HEK293 (cell line): ENCODE measurements at regions not wholly inside any gene's neighbourhood (a gene's known extent, or its start where the extent isn't known, plus 50 kb on each side); places are given as distances from the start of the nearest gene placed in this dataset.

Experiments used
- CTCF ChIA-PET: fragments of 350-600 bp; formaldehyde crosslinking; extraction: SDS; loops from one replicate; lab custom pipeline; 2021; ENCODE audit warnings: antibody characterized with exemption; lab: Yijun Ruan, JAX
- POLR2A ChIA-PET: fragments of 300-600 bp; formaldehyde crosslinking; extraction: SDS; loops from one replicate; lab custom pipeline; 2020; ENCODE audit warnings: antibody characterized with exemption, inconsistent platforms; lab: Yijun Ruan, JAX
- H3K27ac ChIP-seq: fragments of 200-500 bp; sonication (Bioruptor generic); 2 replicates; pipeline ENCODE4 v1.5.1; 2014; ENCODE audit warnings: low read depth, low read length, control low read depth, inconsistent platforms; ENCODE audit errors: extremely low read depth
- H3K36me3 ChIP-seq, 2 experiments: fragments of 200-500 bp in 1 of 2; sonication (Bioruptor generic) in 1 of 2; 1 replicate in 1 of 2; 2 replicates in 1 of 2; pipeline ENCODE4 v1.5.1; 2014 to 2017; ENCODE audit warnings: inconsistent platforms in 2 of 2, low read length in 2 of 2; ENCODE audit not compliant: control insufficient read depth in 2 of 2, insufficient read depth in 1 of 2
- H3K4me1 ChIP-seq: fragments of 200-500 bp; sonication (Bioruptor generic); 2 replicates; pipeline ENCODE4 v1.5.1; 2014; ENCODE audit warnings: mild to moderate bottlenecking, low read length, inconsistent platforms; ENCODE audit not compliant: control insufficient read depth, insufficient read depth
- H3K4me3 ChIP-seq: 2 replicates; pipeline ENCODE4 v1.5.1; 2011; ENCODE audit warnings: low read depth, mild to moderate bottlenecking, control low read depth, low read length, moderate library complexity
- H3K9me3 ChIP-seq: fragments of 200-500 bp; sonication (Bioruptor generic); 2 replicates; pipeline ENCODE4 v1.5.1; 2014; ENCODE audit warnings: low read depth, low read length, inconsistent platforms; ENCODE audit not compliant: control insufficient read depth, insufficient read depth
- BCL11A ChIP-seq: fragments of 450-650 bp; formaldehyde crosslinking; IDR thresholded peaks from 2 replicates; pipeline ENCODE4 v1.5.1; 2016; ENCODE audit warnings: low read depth, missing biosample characterization, missing genetic modification characterization
- GLI2 ChIP-seq: fragments of 450-650 bp; formaldehyde crosslinking; IDR thresholded peaks from 2 replicates; pipeline ENCODE4; 2017; ENCODE audit warnings: missing biosample characterization, missing genetic modification characterization, low read depth, borderline replicate concordance
- GLIS2 ChIP-seq: fragments of 450-650 bp; formaldehyde crosslinking; IDR thresholded peaks from 2 replicates; pipeline ENCODE4 v1.5.1; 2016; ENCODE audit warnings: missing biosample characterization, missing genetic modification characterization
- KLF8 ChIP-seq: fragments of 450-650 bp; formaldehyde crosslinking; IDR thresholded peaks from 2 replicates; pipeline ENCODE4 v1.5.1; 2016; ENCODE audit warnings: missing biosample characterization, missing genetic modification characterization
- MZF1 ChIP-seq: fragments of 450-650 bp; formaldehyde crosslinking; IDR thresholded peaks from 2 replicates; pipeline ENCODE4 v1.5.1; 2017; ENCODE audit warnings: missing biosample characterization, missing genetic modification characterization, borderline replicate concordance
- ZBTB1 ChIP-seq: fragments of 450-650 bp; formaldehyde crosslinking; IDR thresholded peaks from 2 replicates; pipeline ENCODE4 v1.5.1; 2016; ENCODE audit warnings: missing biosample characterization, missing genetic modification characterization
- ZBTB21 ChIP-seq: fragments of 450-650 bp; formaldehyde crosslinking; IDR thresholded peaks from 2 replicates; pipeline ENCODE4 v1.5.1; 2017; ENCODE audit warnings: missing biosample characterization, missing genetic modification characterization
- ZBTB8A ChIP-seq: fragments of 450-650 bp; formaldehyde crosslinking; IDR thresholded peaks from 2 replicates; pipeline ENCODE4 v1.5.1; 2016; ENCODE audit warnings: missing biosample characterization, missing genetic modification characterization
- ZFHX2 ChIP-seq: fragments of 450-650 bp; formaldehyde crosslinking; conservative IDR thresholded peaks from 2 replicates; pipeline ENCODE4 v1.5.1; 2016; ENCODE audit warnings: missing biosample characterization, missing genetic modification characterization
- ZFP3 ChIP-seq: fragments of 450-650 bp; formaldehyde crosslinking; IDR thresholded peaks from 2 replicates; pipeline ENCODE4 v1.5.1; 2016; ENCODE audit warnings: low read depth, missing biosample characterization, missing genetic modification characterization
- ZFP41 ChIP-seq: fragments of 450-650 bp; formaldehyde crosslinking; IDR thresholded peaks from 2 replicates; pipeline ENCODE4 v1.5.1; 2016; ENCODE audit warnings: missing biosample characterization, missing genetic modification characterization, borderline replicate concordance
- ZFP69B ChIP-seq: fragments of 450-650 bp; formaldehyde crosslinking; IDR thresholded peaks from 2 replicates; pipeline ENCODE4 v1.5.1; 2016; ENCODE audit warnings: missing biosample characterization, missing genetic modification characterization
- ZNF155 ChIP-seq: fragments of 450-650 bp; formaldehyde crosslinking; IDR thresholded peaks from 2 replicates; pipeline ENCODE4 v1.5.1; 2016; ENCODE audit warnings: missing biosample characterization, missing genetic modification characterization
- ZNF223 ChIP-seq: fragments of 450-650 bp; formaldehyde crosslinking; IDR thresholded peaks from 2 replicates; pipeline ENCODE4 v1.5.1; 2016; ENCODE audit warnings: missing biosample characterization, missing genetic modification characterization
- ZNF239 ChIP-seq: fragments of 450-650 bp; formaldehyde crosslinking; IDR thresholded peaks from 2 replicates; pipeline ENCODE4 v1.5.1; 2016; ENCODE audit warnings: missing biosample characterization, missing genetic modification characterization
- ZNF302 ChIP-seq: fragments of 450-650 bp; formaldehyde crosslinking; IDR thresholded peaks from 2 replicates; pipeline ENCODE4 v1.5.1; 2016; ENCODE audit warnings: missing biosample characterization, missing genetic modification characterization, low read depth
- ZNF391 ChIP-seq: fragments of 450-650 bp; formaldehyde crosslinking; IDR thresholded peaks from 2 replicates; pipeline ENCODE4 v1.5.1; 2016; ENCODE audit warnings: low read depth, missing biosample characterization, missing genetic modification characterization, borderline replicate concordance
- ZNF404 ChIP-seq: fragments of 450-650 bp; formaldehyde crosslinking; IDR thresholded peaks from 2 replicates; pipeline ENCODE4 v1.5.1; 2017; ENCODE audit warnings: missing biosample characterization, missing genetic modification characterization
- ZNF473 ChIP-seq: fragments of 450-650 bp; formaldehyde crosslinking; IDR thresholded peaks from 2 replicates; pipeline ENCODE4 v1.5.1; 2017; ENCODE audit warnings: missing biosample characterization, missing genetic modification characterization
- ZNF624 ChIP-seq: fragments of 450-650 bp; formaldehyde crosslinking; IDR thresholded peaks from 2 replicates; pipeline ENCODE4 v1.5.1; 2017; ENCODE audit warnings: missing biosample characterization, missing genetic modification characterization
- ZNF658 ChIP-seq: fragments of 450-650 bp; formaldehyde crosslinking; IDR thresholded peaks from 2 replicates; pipeline ENCODE4; 2016; ENCODE audit warnings: missing biosample characterization, missing genetic modification characterization
- ZNF707 ChIP-seq: fragments of 450-650 bp; formaldehyde crosslinking; IDR thresholded peaks from 2 replicates; pipeline ENCODE4 v1.5.1; 2016; ENCODE audit warnings: missing biosample characterization, missing genetic modification characterization
- TF ChIP-seq, protein P1 (sequence below): fragments of 450-650 bp; formaldehyde crosslinking; IDR thresholded peaks from 2 replicates; pipeline ENCODE4 v1.5.1; 2016; ENCODE audit warnings: missing biosample characterization, missing genetic modification characterization
- TF ChIP-seq, protein P2 (sequence below): fragments of 450-650 bp; formaldehyde crosslinking; IDR thresholded peaks from 2 replicates; pipeline ENCODE4 v1.5.1; 2016; ENCODE audit warnings: missing biosample characterization, missing genetic modification characterization
- TF ChIP-seq, protein P3 (sequence below): fragments of 450-650 bp; formaldehyde crosslinking; IDR thresholded peaks from 2 replicates; pipeline ENCODE4 v1.5.1; 2016; ENCODE audit warnings: missing biosample characterization, missing genetic modification characterization
- TF ChIP-seq, protein P4 (sequence below): fragments of 450-650 bp; formaldehyde crosslinking; IDR thresholded peaks from 2 replicates; pipeline ENCODE4 v1.5.1; 2016; ENCODE audit warnings: missing biosample characterization, missing genetic modification characterization

DNA sequence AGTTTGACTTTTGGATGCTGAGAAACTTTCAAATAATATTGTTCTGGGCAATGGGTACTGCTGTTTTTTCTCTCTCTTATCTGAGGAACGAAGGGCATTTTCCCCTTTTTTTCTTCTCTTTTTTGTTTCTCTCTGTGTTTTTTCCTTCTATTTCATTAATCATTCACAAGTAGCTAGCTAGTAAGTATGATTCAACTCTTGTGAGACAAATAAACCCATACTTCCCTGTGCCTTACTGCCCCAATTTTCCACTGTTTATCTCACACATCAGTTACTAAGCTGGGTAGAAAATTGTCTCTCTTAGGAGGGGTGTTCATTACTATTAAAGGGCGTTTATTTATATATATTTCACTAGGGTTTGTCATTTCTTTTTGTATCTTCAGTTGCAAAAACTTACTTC is 437.6 kb downstream of the RERGL start:
- H3K27ac ChIP-seq: no peak overlapping the region
- H3K9me3 ChIP-seq: no peaks in the 10 kb centered on the region
- no peak for TF ChIP-seq ZNF473 (tag by site-specific recombination)
- TF ChIP-seq, protein P1, sequence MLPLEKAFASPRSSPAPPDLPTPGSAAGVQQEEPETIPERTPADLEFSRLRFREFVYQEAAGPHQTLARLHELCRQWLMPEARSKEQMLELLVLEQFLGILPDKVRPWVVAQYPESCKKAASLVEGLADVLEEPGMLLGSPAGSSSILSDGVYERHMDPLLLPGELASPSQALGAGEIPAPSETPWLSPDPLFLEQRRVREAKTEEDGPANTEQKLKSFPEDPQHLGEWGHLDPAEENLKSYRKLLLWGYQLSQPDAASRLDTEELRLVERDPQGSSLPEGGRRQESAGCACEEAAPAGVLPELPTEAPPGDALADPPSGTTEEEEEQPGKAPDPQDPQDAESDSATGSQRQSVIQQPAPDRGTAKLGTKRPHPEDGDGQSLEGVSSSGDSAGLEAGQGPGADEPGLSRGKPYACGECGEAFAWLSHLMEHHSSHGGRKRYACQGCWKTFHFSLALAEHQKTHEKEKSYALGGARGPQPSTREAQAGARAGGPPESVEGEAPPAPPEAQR (tag by site-specific recombination): no peak
- TF ChIP-seq ZFP3: no peak
- TF ChIP-seq GLIS2: no peak
- no peak for TF ChIP-seq ZNF239 (tag by site-specific recombination)
- TF ChIP-seq ZNF391 (tag by site-specific recombination): no peak
- TF ChIP-seq ZBTB8A (tag by site-specific recombination): no peak
- TF ChIP-seq ZNF404 (tag by site-specific recombination): no peak
- TF ChIP-seq, protein P2, sequence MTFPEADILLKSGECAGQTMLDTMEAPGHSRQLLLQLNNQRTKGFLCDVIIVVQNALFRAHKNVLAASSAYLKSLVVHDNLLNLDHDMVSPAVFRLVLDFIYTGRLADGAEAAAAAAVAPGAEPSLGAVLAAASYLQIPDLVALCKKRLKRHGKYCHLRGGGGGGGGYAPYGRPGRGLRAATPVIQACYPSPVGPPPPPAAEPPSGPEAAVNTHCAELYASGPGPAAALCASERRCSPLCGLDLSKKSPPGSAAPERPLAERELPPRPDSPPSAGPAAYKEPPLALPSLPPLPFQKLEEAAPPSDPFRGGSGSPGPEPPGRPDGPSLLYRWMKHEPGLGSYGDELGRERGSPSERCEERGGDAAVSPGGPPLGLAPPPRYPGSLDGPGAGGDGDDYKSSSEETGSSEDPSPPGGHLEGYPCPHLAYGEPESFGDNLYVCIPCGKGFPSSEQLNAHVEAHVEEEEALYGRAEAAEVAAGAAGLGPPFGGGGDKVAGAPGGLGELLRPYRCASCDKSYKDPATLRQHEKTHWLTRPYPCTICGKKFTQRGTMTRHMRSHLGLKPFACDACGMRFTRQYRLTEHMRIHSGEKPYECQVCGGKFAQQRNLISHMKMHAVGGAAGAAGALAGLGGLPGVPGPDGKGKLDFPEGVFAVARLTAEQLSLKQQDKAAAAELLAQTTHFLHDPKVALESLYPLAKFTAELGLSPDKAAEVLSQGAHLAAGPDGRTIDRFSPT: no peak
- no peak for TF ChIP-seq ZNF155 (tag by site-specific recombination)
- no peak for TF ChIP-seq ZNF658
- no peak for TF ChIP-seq BCL11A
- no peak for TF ChIP-seq KLF8 (tag by site-specific recombination)
- TF ChIP-seq ZFHX2 (tag by site-specific recombination): no peak
- TF ChIP-seq, protein P3, sequence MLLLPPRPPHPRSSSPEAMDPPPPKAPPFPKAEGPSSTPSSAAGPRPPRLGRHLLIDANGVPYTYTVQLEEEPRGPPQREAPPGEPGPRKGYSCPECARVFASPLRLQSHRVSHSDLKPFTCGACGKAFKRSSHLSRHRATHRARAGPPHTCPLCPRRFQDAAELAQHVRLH (tag by site-specific recombination): no peak
- CTCF ChIA-PET: interaction anchor here (0.8 kb wide), 1 partner anchor 11 kb away, joined by 3 read pairs; no protein-coding TSS in a partner anchor
- no peaks in the 10 kb centered on the region for H3K4me1 ChIP-seq
- no peak overlapping the region for H3K4me3 ChIP-seq
- no peaks in the 10 kb centered on the region for H3K36me3 ChIP-seq
- POLR2A ChIA-PET: no interaction called here

DNA sequence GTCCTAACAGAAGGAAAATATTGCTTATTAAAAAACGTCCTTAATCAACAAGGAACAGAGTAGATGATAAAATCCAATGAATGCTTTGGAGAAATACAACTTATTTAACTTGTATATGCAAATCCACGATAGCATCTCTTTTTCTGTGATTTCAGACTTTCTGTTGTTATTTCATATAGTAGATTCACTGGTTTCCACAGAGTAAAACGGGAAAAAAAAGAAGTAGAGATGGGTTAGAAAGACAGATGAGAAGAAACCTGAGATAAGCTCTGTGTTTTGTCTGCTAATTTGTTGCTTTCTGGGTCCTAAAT is 447.7 kb downstream of the RERGL start:
- no peaks in the 10 kb centered on the region for H3K4me1 ChIP-seq
- H3K27ac ChIP-seq: no peak overlapping the region
- H3K9me3 ChIP-seq: no peaks in the 10 kb centered on the region
- CTCF ChIA-PET: interaction anchor here (0.6 to 1.1 kb wide), 6 partner anchors 23 to 1598 kb away, joined by 3 to 4 read pairs (median 3); no protein-coding TSS in a partner anchor
- no peak overlapping the region for H3K4me3 ChIP-seq
- no peaks in the 10 kb centered on the region for H3K36me3 ChIP-seq
- POLR2A ChIA-PET: no interaction called here
- TF ChIP-seq, protein P4, sequence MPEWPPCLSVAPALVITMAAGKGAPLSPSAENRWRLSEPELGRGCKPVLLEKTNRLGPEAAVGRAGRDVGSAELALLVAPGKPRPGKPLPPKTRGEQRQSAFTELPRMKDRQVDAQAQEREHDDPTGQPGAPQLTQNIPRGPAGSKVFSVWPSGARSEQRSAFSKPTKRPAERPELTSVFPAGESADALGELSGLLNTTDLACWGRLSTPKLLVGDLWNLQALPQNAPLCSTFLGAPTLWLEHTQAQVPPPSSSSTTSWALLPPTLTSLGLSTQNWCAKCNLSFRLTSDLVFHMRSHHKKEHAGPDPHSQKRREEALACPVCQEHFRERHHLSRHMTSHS (tag by site-specific recombination): no peak
- TF ChIP-seq ZFP69B (tag by site-specific recombination): no peak
- no peak for TF ChIP-seq ZNF223 (tag by site-specific recombination)
- no peak for TF ChIP-seq ZBTB21 (tag by site-specific recombination)
- TF ChIP-seq ZNF707 (tag by site-specific recombination): no peak
- no peak for TF ChIP-seq ZFP41 (tag by site-specific recombination)
- no peak for TF ChIP-seq ZNF302 (tag by site-specific recombination)
- TF ChIP-seq ZNF624 (tag by site-specific recombination): no peak
- TF ChIP-seq ZBTB1: no peak
- no peak for TF ChIP-seq MZF1 (tag by site-specific recombination)
- no peak for TF ChIP-seq GLI2 (tag by site-specific recombination)
- TF ChIP-seq, all 188 proteins: peak for 0
